GM19397 (cell line): ENCODE measurements at regions not wholly inside any gene's neighbourhood (a gene's known extent, or its start where the extent isn't known, plus 50 kb on each side); places are given as distances from the start of the nearest gene placed in this dataset.
"Not testable (repeated sequence)": the region's sequence is repeated elsewhere in the genome, so short reads cannot be mapped to it uniquely, and the experiment has no call there.

Experiments
- ATAC-seq: cut with Tn5 transposase; IDR thresholded peaks from one replicate; pipeline ENCODE4 v1.9.1; 2021; ENCODE audit warnings: mild to moderate bottlenecking, moderate library complexity; ENCODE audit not compliant: unreplicated experiment

GRCh38 chr16:60077861-60078260 lies 1343.7 kb upstream of the GOT2 start:
- no peak for ATAC-seq

DNA sequence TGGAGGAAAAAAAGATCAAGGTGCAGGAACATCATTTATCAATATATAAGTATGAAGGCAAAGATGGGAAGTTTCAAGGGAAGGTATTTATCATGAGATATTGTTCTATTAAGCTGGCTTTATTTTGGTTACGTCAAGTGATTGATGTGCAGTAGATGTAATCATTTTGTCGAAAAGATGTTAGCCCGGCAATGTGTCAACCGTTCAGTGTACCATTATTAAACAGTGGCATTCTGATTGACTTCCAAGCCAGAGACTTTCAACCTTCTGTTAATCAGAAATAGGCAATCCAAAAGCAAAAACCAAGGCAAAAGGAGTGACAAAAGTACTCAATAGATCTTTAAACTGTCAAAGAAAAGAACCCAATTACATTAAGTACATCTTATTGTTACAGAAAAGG lies 1340.3 kb upstream of the GOT2 start:
- no peak for ATAC-seq

GRCh38 chr16:60073376-60073775 lies 1339.3 kb upstream of the GOT2 start:
- ATAC-seq, result no peak

- ATAC-seq, result no peak
Observed at GRCh38 chr16:60064026-60064425, 1329.9 kb upstream of the GOT2 start.

GRCh38 chr16:60061396-60061795 lies 1327.3 kb upstream of the GOT2 start:
- ATAC-seq, result no peak

GRCh38 chr16:60060731-60061130 lies 1326.6 kb upstream of the GOT2 start:
- ATAC-seq, result no peak

- ATAC-seq, result no peak
Observed at GRCh38 chr16:60059141-60059540, 1325.0 kb upstream of the GOT2 start.

- no peak for ATAC-seq
Observed at GRCh38 chr16:60041671-60042070, 1307.6 kb upstream of the GOT2 start.

- ATAC-seq, result no peak
Observed at GRCh38 chr16:60031740-60032139, 1297.6 kb upstream of the GOT2 start.

DNA sequence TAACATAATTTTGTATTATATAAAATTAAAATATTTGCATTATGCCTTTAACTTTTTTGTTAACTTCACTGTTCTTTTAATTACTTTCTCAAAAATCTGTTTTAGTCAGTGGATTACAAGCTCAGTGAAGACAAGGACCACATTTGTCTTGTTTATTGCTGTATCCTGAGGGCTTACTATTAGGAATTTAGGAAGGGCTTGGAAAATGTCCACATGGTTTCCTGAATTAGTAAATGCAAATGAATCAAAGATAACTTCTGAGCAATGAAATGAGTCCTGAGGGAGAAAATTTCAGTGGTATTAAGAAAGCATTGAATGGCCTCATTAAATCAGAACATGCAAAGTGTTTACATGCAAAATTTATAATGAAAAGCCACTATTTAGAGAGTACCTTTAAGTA lies 1293.2 kb upstream of the GOT2 start:
- ATAC-seq, result no peak

- no peak for ATAC-seq
Observed at GRCh38 chr16:60013076-60013475, 1279.0 kb upstream of the GOT2 start.

GRCh38 chr16:60001523-60001922 lies 1267.4 kb upstream of the GOT2 start:
- ATAC-seq, result no peak

- no peak for ATAC-seq
Observed at GRCh38 chr16:59997706-59998105, 1263.6 kb upstream of the GOT2 start.

DNA sequence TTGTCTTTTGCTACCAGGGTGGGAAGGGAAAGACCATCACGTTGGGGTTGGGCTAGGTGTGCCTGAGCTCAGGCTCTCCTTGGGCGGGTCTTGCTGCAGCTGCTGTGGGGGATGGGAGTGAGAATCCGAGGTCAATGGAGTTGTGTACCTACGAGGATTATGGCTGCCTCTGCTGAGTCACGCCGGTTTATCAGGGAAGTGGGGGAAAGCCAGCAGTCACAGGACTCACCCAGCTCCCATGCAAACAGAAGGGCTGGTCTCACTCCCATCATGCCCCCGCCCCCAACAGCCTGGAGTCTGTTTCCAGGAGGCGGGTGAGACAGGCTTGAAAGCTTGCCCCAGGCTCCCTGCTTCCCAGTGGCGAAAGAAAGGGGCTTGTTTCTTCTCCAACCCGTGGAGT lies 1259.0 kb upstream of the GOT2 start:
- no peak for ATAC-seq

GRCh38 chr16:59991171-59991570 lies 1257.1 kb upstream of the GOT2 start:
- no peak for ATAC-seq

- no peak for ATAC-seq
Observed at GRCh38 chr16:59988591-59988990, 1254.5 kb upstream of the GOT2 start.

DNA sequence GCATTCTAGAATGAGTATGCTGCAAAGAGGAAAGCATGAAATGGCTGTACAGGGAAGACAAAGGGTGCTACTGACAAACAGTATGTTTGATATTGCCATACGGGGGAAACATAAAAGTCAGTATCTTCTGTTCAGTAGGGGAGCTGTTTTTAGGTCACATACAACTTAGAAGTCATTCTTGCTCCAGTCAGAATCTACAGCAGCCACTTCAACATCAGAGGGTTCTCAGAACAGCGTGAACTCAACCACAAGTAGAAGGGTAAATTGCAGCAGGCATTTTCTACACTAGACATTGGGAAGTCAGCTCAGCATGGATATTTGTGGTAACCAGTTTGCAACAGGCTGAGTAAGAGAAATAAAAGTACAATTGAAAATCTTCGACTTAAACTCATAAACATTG lies 1241.8 kb upstream of the GOT2 start:
- no peak for ATAC-seq

- no peak for ATAC-seq
Observed at GRCh38 chr16:59973966-59974365, 1239.8 kb upstream of the GOT2 start.

DNA sequence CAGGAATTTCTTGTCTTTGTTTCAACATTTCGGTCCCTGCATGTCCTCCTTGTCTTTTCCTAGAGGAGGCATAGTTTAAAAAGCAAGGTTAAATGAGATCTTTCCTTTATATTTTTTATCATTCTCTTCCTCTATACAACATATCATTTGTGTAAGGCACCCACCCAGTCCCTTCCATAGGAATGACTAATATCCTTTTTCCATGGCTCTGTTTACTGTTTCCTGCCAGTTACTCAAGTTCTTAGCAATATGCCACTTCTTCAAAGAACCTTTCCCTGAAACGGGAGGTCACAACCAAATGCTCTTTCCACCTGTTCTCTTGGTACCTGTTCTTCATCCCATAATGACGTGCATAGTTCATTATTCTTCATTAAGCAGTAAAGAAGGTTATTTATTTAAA lies 1237.1 kb upstream of the GOT2 start:
- no peak for ATAC-seq

GRCh38 chr16:59964232-59964924 lies 1230.3 kb upstream of the GOT2 start:
- no peak for ATAC-seq

DNA sequence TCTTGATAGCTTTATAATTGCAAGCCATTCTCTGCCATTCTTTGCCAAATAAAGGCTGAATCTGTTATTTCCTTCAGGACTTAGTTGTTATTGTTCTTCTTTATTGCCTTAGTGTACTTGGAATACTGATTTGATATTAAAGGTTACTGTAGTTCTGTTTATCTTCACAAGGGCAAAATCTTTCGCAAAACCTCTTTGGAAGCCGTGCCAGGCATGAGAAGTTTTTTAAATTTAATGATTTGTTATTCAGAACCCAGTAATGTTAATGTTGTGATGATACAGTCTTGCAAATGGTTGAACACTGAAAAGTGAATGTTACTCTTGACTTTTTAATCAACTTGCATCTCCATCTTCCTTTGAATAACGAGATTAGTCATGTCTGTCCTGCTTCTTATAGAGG lies 1225.2 kb upstream of the GOT2 start:
- no peak for ATAC-seq

GRCh38 chr16:59950431-59950830 lies 1216.3 kb upstream of the GOT2 start:
- ATAC-seq, result no peak

DNA sequence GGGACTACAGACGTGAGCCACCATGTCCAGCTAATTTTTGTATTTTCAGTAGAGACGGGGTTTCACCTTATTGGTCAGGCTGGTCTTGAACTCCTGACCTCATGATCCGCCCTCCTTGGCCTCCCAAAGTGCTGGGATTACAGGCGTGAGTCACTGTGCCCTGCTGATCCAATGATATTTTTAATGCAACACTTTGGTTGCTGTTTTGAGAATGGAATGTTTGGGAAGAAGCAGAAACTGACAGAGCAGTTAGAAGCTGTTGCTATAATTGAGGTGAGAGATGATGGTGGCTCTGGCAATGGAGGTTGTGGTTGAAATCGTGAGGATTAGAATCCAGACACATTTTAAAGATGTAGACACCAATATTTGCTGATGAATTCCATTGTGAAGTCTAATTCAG lies 1209.9 kb upstream of the GOT2 start:
- not testable (repeated sequence) for ATAC-seq
